Subcutaneous abdominal adipose tissue (tissue), 5 donors: ENCODE measurements at regions not wholly inside any gene's neighbourhood (a gene's known extent, or its start where the extent isn't known, plus 50 kb on each side); places are given as distances from the start of the nearest gene placed in this dataset.

ENCODE experiments used
- H3K27ac ChIP-seq: one replicate; pipeline ENCODE4 v1.7.0; 2013; ENCODE audit warnings: low read depth, mild to moderate bottlenecking, inconsistent platforms, low read length, moderate library complexity
- H3K27me3 ChIP-seq, 5 donors: one replicate each; pipeline ENCODE4 v1.7.0; 2013; ENCODE audit warnings: low read length in 5 of 5, inconsistent platforms in 1 of 5; ENCODE audit not compliant: control insufficient read depth in 5 of 5, insufficient read depth in 4 of 5
- H3K36me3 ChIP-seq, 5 donors: one replicate each; pipeline ENCODE4 v1.7.0; 2013; ENCODE audit warnings: low read length in 5 of 5; ENCODE audit not compliant: control insufficient read depth in 5 of 5, insufficient read depth in 5 of 5
- H3K4me1 ChIP-seq, 5 donors: one replicate each; pipeline ENCODE4 v1.7.0; 2013; ENCODE audit warnings: low read length in 5 of 5, mild to moderate bottlenecking in 3 of 5, moderate library complexity in 1 of 5; ENCODE audit not compliant: control insufficient read depth in 5 of 5, insufficient read depth in 5 of 5
- H3K4me3 ChIP-seq, 5 donors: one replicate each; pipeline ENCODE4 v1.7.0; 2013; ENCODE audit warnings: low read length in 5 of 5, low read depth in 1 of 5
- H3K9ac ChIP-seq, 5 donors: one replicate each; pipeline ENCODE4 v1.7.0; 2013; ENCODE audit warnings: low read length in 5 of 5, mild to moderate bottlenecking in 4 of 5, moderate library complexity in 3 of 5
- H3K9me3 ChIP-seq, 5 donors: one replicate each; pipeline ENCODE4 v1.7.0; 2013; ENCODE audit warnings: low read length in 5 of 5; ENCODE audit not compliant: control insufficient read depth in 5 of 5
- donor health status: healthy.
- donor health status: healthy.
- donor health status: healthy.
- donor health status: healthy.
- donor health status: healthy.

- Histone ChIP-seq H3K4me1 (peaks cover 4 to 13% (median 5%) of the 10 kb centered on the region in 5 donors), H3K9me3 (no peaks in the 10 kb centered on the region), H3K27me3 (peaks cover 0 to 3% (median 0%) of the 10 kb centered on the region in 5 donors), H3K4me3 (no peak overlapping the region), H3K36me3 (no peaks in the 10 kb centered on the region), H3K9ac (no peak overlapping the region), H3K27ac (no peak overlapping the region)
These were observed 411.6 kb upstream of the CADM2 start for GRCh38 chr3:84547207-84547606.

- peak overlapping the region; percentile 83 for H3K27ac ChIP-seq
- no peaks in the 10 kb centered on the region for H3K36me3 ChIP-seq
- H3K9ac ChIP-seq = peak overlapping the region in 4 of 5 donors; percentile 9 to 68 (median 42)
- H3K4me3 ChIP-seq = peak overlapping the region; percentile 51 to 85 (median 65)
- no peaks in the 10 kb centered on the region for H3K9me3 ChIP-seq
- H3K27me3 ChIP-seq = peaks cover 0 to 3% (median 0%) of the 10 kb centered on the region in 5 donors
- H3K4me1 ChIP-seq = peaks cover 4 to 13% (median 5%) of the 10 kb centered on the region in 5 donors
These were observed 410.5 kb upstream of the CADM2 start for GRCh38 chr3:84547971-84548970.

- H3K27me3 ChIP-seq = no peaks in the 10 kb centered on the region
- no peaks in the 10 kb centered on the region for H3K36me3 ChIP-seq
- H3K4me1 ChIP-seq = no peaks in the 10 kb centered on the region
- no peak overlapping the region for H3K4me3 ChIP-seq
- H3K9me3 ChIP-seq = no peaks in the 10 kb centered on the region
- no peak overlapping the region for H3K9ac ChIP-seq
- no peak overlapping the region for H3K27ac ChIP-seq
These were observed 403.2 kb upstream of the CADM2 start for GRCh38 chr3:84555629-84556028.

GRCh38 chr3:84566256-84566655 is 392.5 kb upstream of the CADM2 start:
- H3K9me3 ChIP-seq = no peaks in the 10 kb centered on the region
- no peaks in the 10 kb centered on the region for H3K4me1 ChIP-seq
- no peaks in the 10 kb centered on the region for H3K36me3 ChIP-seq
- no peak overlapping the region for H3K4me3 ChIP-seq
- H3K27me3 ChIP-seq = no peaks in the 10 kb centered on the region
- no peak overlapping the region for H3K27ac ChIP-seq
- H3K9ac ChIP-seq = no peak overlapping the region

GRCh38 chr3:84567796-84568195 is 391.0 kb upstream of the CADM2 start:
- no peaks in the 10 kb centered on the region for H3K9me3 ChIP-seq
- no peak overlapping the region for H3K27ac ChIP-seq
- H3K4me3 ChIP-seq = no peak overlapping the region
- H3K9ac ChIP-seq = no peak overlapping the region
- no peaks in the 10 kb centered on the region for H3K27me3 ChIP-seq
- no peaks in the 10 kb centered on the region for H3K36me3 ChIP-seq
- H3K4me1 ChIP-seq = no peaks in the 10 kb centered on the region

- no peaks in the 10 kb centered on the region for H3K27me3 ChIP-seq
- no peaks in the 10 kb centered on the region for H3K4me1 ChIP-seq
- H3K9ac ChIP-seq = no peak overlapping the region
- H3K36me3 ChIP-seq = no peaks in the 10 kb centered on the region
- H3K4me3 ChIP-seq = no peak overlapping the region
- peaks cover 0 to 9% (median 0%) of the 10 kb centered on the region in 5 donors for H3K9me3 ChIP-seq
- no peak overlapping the region for H3K27ac ChIP-seq
These were observed 384.8 kb upstream of the CADM2 start for GRCh38 chr3:84573962-84574361.

- H3K27me3 ChIP-seq = no peaks in the 10 kb centered on the region
- H3K4me1 ChIP-seq = no peaks in the 10 kb centered on the region
- no peak overlapping the region for H3K9ac ChIP-seq
- H3K4me3 ChIP-seq = no peak overlapping the region
- H3K9me3 ChIP-seq = peaks cover 0 to 2% (median 0%) of the 10 kb centered on the region in 5 donors
- no peaks in the 10 kb centered on the region for H3K36me3 ChIP-seq
- H3K27ac ChIP-seq = no peak overlapping the region
These were observed 372.4 kb upstream of the CADM2 start for GRCh38 chr3:84586427-84586826.

- Histone ChIP-seq H3K27me3 (no peaks in the 10 kb centered on the region), H3K4me1 (no peaks in the 10 kb centered on the region), H3K27ac (no peak overlapping the region), H3K36me3 (no peaks in the 10 kb centered on the region), H3K4me3 (no peak overlapping the region), H3K9me3 (no peaks in the 10 kb centered on the region), H3K9ac (no peak overlapping the region)
These were observed 358.0 kb upstream of the CADM2 start for GRCh38 chr3:84600703-84601225.

- Histone ChIP-seq H3K9ac (no peak overlapping the region), H3K36me3 (no peaks in the 10 kb centered on the region), H3K27ac (no peak overlapping the region)
These were observed 357.5 kb upstream of the CADM2 start for GRCh38 chr3:84601303-84601702.

GRCh38 chr3:84621823-84622222 is 337.0 kb upstream of the CADM2 start:
- no peaks in the 10 kb centered on the region for H3K27me3 ChIP-seq
- no peak overlapping the region for H3K9ac ChIP-seq
- no peak overlapping the region for H3K27ac ChIP-seq
- H3K9me3 ChIP-seq = peaks cover 0 to 8% (median 3%) of the 10 kb centered on the region in 5 donors
- no peaks in the 10 kb centered on the region for H3K36me3 ChIP-seq
- no peak overlapping the region for H3K4me3 ChIP-seq
- peaks cover 0 to 3% (median 0%) of the 10 kb centered on the region in 5 donors for H3K4me1 ChIP-seq

More at GRCh38 chr3:84601303-84601702, 357.5 kb upstream of the CADM2 start:
- H3K4me3 ChIP-seq = no peak overlapping the region
- no peaks in the 10 kb centered on the region for H3K9me3 ChIP-seq
- H3K4me1 ChIP-seq = no peaks in the 10 kb centered on the region
- no peaks in the 10 kb centered on the region for H3K27me3 ChIP-seq
